ENCODE measurements at regions not wholly inside any gene's neighbourhood (a gene's known extent, or its start where the extent isn't known, plus 50 kb on each side); places are given as distances from the start of the nearest gene placed in this dataset.
"Not testable (repeated sequence)": the region's sequence is repeated elsewhere in the genome, so short reads cannot be mapped to it uniquely, and the experiment has no call there.

- DNase-seq (ENCODE audit: insufficient read length, low spot score); FAIRE-seq: not testable (repeated sequence)
Observed at GRCh38 chr10:77740396-77740795, 102.8 kb upstream of the KCNMA1 start.

GRCh38 chr10:77738496-77739158 lies 101.0 kb upstream of the KCNMA1 start:
- no peak for TF ChIP-seq CTCF (IDR thresholded peaks at IDR 0.05; ENCODE audit: insufficient read depth, missing control alignments)
- FAIRE-seq = no peak
- no peak for DNase-seq (ENCODE audit: insufficient read length, low spot score)

GRCh38 chr10:77737608-77738007 lies 100.0 kb upstream of the KCNMA1 start:
- DNase-seq (ENCODE audit: insufficient read length, low spot score) (no peak), FAIRE-seq (no peak)
- no peak for TF ChIP-seq CTCF (IDR thresholded peaks at IDR 0.05; ENCODE audit: insufficient read depth, missing control alignments)

- not testable (repeated sequence) for FAIRE-seq; DNase-seq (ENCODE audit: insufficient read length, low spot score)
Observed at GRCh38 chr10:77735136-77735535, 97.5 kb upstream of the KCNMA1 start.

GRCh38 chr10:77732213-77733003 lies 94.8 kb upstream of the KCNMA1 start:
- DNase-seq (ENCODE audit: insufficient read length, low spot score) (no peak), FAIRE-seq (no peak)
- no peak for TF ChIP-seq CTCF (IDR thresholded peaks at IDR 0.05; ENCODE audit: insufficient read depth, missing control alignments)

GRCh38 chr10:77727481-77727880 lies 89.9 kb upstream of the KCNMA1 start:
- DNase-seq (ENCODE audit: insufficient read length, low spot score) = no peak
- FAIRE-seq = no peak
- TF ChIP-seq CTCF (IDR thresholded peaks at IDR 0.05; ENCODE audit: insufficient read depth, missing control alignments) = no peak

GRCh38 chr10:77726732-77727131 lies 89.1 kb upstream of the KCNMA1 start:
- no peak for FAIRE-seq
- no peak for TF ChIP-seq CTCF (IDR thresholded peaks at IDR 0.05; ENCODE audit: insufficient read depth, missing control alignments)

GRCh38 chr10:77726301-77726700 lies 88.7 kb upstream of the KCNMA1 start:
- FAIRE-seq (no peak), DNase-seq (ENCODE audit: insufficient read length, low spot score) (no peak)
- no peak for TF ChIP-seq CTCF (IDR thresholded peaks at IDR 0.05; ENCODE audit: insufficient read depth, missing control alignments)

More at GRCh38 chr10:77726732-77727131, 89.1 kb upstream of the KCNMA1 start:
- DNase-seq (ENCODE audit: insufficient read length, low spot score) = no peak

All from D721Med (cell line).